ENCODE measurements at regions not wholly inside any gene's neighbourhood (a gene's known extent, or its start where the extent isn't known, plus 50 kb on each side); places are given as distances from the start of the nearest gene placed in this dataset.

DNA sequence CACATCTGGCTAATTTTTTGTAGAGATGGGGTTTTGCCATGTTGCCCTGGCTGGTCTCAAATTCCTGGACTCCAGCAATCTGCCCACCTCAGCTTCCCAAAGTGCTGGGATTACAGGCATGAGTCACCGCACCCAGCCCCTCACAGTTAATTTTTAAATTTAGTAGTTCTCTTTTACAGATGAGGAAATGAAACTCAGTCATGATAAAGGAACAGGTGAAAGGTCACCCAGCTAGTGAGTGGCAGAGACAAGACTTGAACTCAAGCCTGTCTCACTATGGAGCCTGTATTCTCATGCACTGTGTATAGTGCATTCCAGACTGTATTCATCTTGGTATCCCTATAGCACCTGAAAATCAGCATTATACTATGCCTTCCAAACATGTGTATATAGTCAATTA, 77.1 kb upstream of the WSB1 start:
- no peak for DNase-seq

- no peak for DNase-seq
These were observed 76.3 kb upstream of the WSB1 start for GRCh38 chr17:27217631-27218030.

DNA sequence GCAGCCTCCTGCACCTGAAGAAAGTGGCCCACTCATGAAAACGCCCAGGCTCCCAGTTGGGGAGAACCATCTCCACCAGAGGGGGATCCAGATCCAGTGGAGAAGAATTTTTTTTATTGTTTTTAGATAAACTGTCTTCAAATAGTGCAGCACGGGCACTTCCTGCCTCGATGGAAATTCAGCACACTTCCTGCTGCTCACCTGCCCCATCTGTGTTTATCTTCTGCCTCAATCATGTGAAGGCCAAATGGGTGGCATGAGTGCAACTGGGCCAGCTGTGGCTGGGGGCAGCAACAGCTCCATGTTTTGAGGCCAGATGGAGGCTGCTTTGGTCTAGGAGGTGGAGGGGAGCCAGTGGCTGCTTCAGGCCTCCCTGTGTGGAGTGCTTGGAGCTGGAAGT, 75.9 kb upstream of the WSB1 start:
- DNase-seq = no peak

DNA sequence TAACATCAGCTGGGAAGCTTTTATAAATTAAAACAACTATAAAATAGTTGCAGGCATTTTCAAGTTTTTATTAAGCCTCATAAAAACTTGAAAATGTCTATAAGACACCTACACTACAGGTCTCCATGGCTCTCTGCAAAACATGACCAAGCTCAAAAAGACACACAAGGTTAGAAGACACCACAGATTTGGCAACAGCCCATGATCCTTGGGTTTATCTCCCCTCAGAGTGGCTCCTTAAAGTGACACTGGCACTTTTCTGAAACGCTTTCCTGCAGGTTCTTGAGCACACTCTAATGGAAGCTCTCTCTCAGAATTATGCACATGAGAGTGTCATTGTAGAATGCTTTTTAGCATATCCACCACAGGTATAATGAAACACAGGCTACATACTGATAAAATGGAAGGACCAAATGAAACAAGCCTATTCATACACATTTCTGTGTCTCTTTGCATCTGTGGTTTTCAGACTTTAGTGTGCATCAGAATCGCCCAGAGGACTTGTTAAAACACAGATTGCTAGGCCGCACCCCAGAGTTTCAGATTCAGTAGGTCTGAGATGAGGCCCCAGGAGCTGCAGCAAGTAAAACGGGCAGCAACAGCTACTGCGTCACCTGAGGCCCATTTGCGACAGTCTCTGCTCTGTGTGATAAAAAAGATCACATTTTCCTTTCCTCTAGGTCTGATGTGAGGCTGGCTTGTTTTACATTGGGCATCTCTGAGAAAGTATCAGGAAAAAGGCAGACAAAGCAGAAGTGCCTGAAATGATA, 75.0 kb upstream of the WSB1 start:
- no peak for DNase-seq

- DNase-seq = no peak
These were observed 71.4 kb upstream of the WSB1 start for GRCh38 chr17:27222515-27222914.

DNA sequence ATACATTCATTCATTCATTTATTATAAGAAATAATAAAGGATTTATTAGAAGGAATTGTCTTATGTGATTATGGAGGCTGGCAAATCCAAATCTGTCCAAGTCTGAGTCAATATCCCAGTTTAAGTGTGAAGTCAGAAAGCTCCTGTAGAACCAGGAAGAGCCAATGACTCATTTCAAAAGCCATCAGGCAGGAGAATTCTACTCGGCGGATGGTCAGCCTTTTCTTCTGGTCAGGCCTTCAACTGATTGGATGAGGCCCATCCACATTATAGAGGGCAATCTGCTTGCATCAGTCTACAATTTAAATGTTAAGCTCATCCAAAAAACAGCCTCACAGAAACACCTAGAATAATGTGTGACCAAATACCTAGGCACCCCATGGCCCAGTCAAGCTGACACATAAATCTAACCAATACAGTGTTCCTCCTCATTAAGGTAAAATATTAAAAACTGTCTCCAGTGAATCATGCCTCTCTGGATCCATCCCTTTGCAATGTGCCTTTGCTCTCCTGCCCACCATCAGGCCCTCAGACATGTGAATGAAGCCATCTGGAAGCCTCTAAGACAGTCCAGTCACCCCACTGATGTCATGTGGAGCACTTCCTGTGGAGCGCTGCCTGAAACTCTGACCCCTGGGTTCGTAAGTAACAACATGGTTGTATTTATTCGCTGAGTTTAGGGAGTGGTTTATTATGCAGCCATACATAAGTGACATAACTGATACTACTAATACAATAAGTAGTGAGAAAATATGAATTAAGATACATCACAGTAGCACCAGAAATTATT, 69.2 kb upstream of the WSB1 start:
- DNase-seq = no peak

DNA sequence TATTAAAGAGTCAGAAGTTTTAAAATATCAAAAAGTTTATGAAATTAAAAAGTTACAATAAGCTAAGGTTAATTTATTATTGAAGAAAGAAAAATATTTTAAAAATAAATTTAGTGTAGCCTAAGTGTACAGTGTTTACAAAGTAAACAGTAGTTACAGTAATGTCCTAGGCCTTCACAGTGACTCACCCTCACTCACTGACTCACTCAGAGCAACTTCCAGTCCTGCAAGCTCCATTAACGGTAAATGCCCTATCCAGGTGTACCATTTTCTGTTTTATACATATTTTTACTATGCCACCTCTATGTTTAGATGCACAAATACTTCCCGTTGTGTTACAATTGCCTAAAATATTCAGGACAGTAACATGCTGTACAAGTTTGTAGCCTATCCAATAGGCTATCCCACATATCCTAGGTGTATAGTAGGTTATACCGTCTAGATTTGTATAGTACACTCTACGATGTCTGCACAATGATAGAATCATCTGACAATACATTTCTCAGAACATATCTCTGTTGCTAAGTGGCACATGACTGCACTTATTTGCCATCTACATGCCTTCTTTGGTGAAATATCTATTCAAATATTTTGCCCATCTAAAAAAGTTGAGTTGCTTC, 67.2 kb upstream of the WSB1 start:
- no peak for DNase-seq

GRCh38 chr17:27230996-27231395, 62.9 kb upstream of the WSB1 start:
- no peak for DNase-seq

GRCh38 chr17:27232328-27232727, 61.6 kb upstream of the WSB1 start:
- DNase-seq = no peak

GRCh38 chr17:27233059-27233458, 60.9 kb upstream of the WSB1 start:
- DNase-seq = no peak

DNA sequence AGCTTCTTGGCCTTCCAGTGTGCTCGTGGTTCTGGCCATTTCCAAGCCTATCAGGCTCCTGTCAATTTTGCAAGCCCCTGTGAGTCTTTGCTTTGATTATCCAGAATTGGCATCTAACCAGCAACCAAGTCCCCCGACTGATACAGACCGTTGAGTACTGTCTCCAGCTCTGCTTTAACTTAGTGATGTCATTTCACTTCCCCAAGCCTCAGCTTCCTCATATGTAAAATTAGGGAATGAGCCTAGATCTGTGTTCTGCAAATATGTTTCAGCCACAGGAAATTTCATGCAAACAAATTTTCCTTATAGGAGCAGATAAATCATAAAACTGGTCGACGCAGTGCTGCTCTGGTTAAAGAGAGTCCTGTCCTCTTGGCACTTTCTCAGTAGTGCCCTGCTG, 60.1 kb upstream of the WSB1 start:
- DNase-seq = no peak

GRCh38 chr17:27236717-27237315, 57.1 kb upstream of the WSB1 start:
- DNase-seq = peak; percentile 87

DNA sequence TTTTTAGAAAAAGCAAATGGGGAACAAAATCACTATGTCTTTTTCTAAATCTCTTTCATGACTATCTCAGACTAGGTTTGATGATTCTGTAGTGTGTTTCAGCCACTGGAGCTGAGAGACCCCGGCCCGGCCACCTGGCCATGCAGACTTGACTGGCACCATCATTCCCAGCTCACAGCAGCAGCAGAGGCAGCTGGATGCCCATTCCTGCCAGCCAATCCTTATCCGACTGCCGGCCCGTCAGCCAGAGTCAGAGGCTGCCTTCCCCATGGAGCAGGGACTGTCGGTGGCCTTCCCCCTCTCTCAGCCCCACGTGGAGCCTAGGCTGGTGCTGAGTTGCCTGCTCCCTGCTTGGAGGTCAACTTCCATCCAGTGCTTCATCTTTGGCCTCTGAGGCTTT, 56.0 kb upstream of the WSB1 start:
- DNase-seq = no peak

- no peak for DNase-seq
These were observed 54.9 kb upstream of the WSB1 start for GRCh38 chr17:27239046-27239445.

DNA sequence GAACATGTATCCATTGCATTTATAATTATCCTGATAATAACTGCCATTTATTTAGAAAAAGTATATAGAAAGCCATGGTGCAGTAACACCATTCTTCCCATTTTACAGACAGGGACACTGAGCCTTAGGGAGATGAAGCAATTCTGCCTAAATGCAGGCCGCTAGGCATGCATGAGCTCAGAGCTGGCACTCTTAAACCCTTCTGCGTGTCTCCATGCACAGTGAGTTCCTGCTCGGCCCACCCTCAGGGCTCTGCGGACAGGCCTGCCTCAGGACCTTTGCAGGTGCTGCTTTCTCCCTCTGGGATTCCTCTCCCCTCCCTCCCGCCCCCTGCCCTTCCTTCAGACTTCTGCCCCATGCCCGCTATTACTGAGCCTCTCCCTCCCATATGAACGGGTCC, 54.3 kb upstream of the WSB1 start:
- no peak for DNase-seq

DNA sequence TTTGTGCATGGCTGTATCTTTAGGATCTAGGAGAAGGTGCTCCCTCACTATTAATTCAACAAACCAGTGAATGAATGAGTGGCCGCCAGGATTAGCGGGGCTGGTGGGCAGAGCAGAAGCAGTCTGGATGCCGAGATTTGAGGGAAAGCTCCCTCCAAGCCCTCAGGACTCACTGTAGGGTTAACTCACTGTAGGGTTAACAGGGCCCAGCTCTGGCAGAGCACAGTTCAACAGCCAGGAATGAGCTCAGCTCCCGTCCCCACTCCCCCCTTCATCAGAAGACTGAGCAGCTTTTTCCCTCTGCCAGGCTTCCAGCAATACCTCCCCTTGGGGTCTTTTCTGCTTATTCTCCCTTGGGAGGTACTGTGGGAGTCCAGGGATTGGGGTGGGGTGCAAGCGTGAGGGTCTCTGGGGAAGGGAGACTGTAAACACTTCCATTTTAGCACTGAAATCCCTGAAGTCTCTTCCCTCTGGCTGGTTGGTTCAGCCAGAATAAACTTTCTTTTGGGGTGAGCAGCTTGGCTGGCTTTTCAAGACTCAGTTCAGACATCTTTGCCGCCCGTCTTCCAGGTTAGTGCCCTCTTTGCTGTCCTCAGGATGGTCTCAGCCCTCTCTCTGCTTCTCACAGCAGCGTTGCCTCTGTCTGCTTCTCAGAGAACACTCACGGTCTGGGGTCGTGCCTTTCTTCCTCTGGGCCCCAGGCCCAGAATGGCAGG, 53.7 kb upstream of the WSB1 start:
- DNase-seq = no peak

- DNase-seq = no peak
These were observed 53.1 kb upstream of the WSB1 start for GRCh38 chr17:27240802-27241155.

DNA sequence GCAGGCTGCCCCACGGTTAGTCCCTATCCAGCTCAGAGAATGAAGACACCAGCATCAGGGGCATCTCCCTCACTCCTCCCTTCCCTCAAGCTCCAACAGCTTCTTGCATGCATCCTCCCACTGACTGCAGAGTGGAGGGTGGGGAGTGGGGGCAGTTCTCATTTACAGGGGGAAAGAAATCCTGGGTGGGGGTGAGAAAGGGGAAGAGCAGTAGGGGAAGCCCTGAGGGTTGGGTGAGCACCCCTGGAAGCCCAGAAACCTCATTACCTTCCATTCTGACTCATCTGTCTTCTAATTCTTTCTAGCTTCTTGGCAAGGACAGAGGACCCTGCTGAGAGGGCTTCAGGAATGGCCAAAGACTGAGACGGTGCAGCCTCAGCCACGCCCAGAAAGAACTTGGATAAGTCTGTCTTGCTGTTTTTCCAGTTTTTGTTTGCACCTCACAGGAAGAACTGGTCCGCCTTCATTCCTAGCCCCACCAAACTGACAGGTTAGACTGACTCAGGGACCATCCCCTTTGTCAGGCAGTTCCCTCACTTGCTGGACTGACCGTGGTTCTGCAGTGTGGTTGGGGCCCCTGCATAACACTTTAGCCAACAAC, 52.5 kb upstream of the WSB1 start:
- no peak for DNase-seq

DNA sequence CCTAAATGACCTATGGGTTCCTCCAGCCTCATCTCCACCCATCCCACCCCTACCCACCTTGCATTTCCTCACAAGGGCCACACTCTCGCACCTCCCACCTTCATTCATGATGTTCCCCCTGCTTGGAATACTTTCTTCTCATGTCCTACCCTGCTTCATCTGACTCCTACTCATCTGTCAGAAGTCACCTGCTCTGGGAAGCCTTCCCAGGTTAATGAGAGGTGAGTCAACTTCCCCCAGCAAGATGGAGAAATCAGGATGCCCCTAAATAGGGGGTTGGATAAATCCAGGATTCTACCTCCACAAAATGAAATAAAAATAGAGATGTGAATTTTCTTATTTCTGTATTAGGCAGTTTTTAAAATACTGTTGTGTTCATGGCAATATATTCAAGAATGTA, 51.0 kb upstream of the WSB1 start:
- no peak for DNase-seq

- DNase-seq = no peak
These were observed 49.9 kb upstream of the WSB1 start for GRCh38 chr17:27244011-27244410.

Data from activated CD8-positive, alpha-beta memory T cell treated with anti-CD3 and anti-CD28 coated beads, Interleukin-2, amount 50 U/mL, for 48 hours (primary cell).